GM21381 (cell line): ENCODE measurements at regions not wholly inside any gene's neighbourhood (a gene's known extent, or its start where the extent isn't known, plus 50 kb on each side); places are given as distances from the start of the nearest gene placed in this dataset.

Source experiments
- ATAC-seq: cut with Tn5 transposase; IDR thresholded peaks from one replicate; pipeline ENCODE4 v1.9.1; 2021; ENCODE audit warnings: mild to moderate bottlenecking, moderate library complexity; ENCODE audit not compliant: unreplicated experiment

DNA sequence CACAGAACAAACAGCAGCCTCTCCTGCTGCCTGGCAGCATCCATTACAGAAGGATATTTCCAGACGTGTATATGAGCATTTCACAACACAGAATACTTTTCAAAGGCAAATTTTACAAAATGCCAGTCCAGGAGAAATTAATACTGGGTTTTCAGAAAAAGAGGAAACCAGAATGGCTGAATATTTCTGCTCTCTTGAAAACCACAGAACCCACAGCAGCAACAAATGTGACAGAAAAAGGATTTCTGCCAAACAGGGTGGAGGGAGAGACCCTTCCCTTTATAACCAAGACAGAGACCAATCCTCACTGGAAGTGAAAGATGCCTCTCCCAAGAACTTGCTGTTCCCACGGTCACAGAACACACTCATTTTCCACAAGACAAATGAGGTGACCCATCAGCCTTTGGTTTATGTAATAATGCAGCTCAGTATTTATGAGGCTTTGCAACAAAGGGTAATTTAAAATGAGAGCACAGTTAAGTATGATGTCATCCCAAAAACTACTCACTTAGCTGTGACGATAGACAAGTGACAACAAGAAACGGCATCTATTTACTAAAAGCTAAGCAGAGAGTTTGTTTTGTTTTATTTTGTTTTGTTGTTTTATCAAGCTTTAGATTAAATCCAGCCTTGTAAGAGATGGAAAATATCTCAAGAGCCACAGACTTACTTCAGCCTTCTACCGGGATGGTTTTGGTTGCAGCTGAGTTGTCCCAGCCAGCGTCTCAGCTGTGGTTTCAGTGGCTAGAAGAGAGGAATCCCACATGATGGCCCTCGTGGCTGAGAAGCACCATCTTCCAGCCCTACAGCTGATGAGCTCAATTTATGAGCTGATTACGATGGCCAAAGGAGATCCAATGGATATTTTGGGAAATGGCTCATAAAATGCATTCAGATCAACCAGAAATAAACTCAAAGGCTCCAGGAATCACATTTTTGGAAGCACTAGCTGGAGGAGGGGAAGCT lies 249.3 kb upstream of the AGAP1 start:
- no peak for ATAC-seq

DNA sequence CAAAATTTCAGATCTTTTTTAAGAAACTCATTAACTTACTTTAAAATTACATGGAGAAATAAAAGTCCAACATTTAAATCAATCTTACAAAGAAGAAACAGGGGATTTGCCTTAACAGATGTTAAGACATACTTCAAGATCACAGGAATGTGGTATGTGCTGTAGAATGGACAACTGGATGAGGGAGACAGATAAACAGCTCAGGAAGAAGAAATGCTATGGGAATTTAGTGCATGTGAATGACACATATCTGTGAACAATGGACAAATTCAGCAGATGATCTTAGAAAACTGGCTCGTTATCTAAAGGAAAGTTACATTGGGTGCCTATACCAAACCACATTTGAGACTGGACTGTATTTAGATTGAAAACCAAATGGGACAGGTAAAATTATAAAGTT lies 246.8 kb upstream of the AGAP1 start:
- ATAC-seq: no peak

DNA sequence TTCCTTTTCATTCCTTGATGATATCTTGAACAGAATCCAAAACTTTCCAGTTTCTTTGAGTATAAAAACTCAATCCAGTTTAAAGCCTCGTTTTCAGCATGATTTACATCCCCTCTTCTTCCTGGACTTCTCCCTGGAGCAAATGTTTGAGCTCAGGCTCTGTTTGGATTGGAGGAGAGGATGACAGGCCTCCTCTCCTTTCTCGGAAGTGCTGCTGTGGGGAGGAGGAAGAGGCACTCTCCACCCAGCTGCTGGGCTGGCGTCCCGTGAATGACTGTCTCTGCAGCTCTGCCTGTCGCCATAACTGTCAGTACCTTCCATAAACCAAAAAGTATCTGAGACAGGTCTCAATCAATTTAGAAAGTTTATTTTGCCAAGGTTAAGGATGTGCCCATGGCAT lies 238.2 kb upstream of the AGAP1 start:
- ATAC-seq: no peak

GRCh38 chr2:235257590-235257989 lies 236.3 kb upstream of the AGAP1 start:
- ATAC-seq: no peak

DNA sequence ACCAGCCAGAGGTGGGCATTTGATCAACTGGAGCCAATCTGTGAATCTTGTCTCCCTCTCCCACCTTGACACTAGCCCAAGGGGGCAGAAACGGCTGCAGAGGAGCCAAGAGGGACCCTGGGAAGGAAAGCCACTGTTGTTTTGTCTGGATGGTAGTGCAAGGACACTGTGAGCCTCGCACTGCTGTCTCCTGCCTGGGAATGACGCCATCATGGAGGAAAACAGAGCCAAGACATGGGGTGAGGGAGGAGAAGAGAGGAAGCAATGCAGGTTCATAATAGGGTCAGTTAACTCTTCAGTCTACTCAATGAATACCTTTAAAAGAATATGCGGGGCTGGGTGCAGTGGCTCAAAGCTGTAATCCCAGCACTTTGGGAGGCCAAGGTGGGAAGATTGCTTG lies 231.1 kb upstream of the AGAP1 start:
- ATAC-seq: no peak

GRCh38 chr2:235263205-235264120 lies 230.4 kb upstream of the AGAP1 start:
- no peak for ATAC-seq

DNA sequence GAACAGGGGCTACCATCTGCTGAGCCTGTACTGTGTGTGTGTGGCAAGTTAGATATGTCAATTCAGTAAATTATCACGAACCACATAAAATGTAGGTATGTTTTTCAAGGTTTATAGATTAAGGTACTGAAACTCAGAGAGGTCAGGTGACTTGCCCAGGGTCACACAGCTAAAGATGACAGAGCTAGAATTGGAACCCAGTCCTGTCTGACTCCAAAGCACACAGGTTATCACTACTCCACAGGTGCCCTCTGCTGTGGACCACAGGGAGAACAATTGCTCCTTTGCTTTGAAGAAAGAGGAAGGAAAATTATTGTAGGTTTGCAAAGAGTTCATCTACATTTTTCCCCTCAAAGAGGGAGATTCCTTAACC lies 229.7 kb upstream of the AGAP1 start:
- ATAC-seq: no peak

DNA sequence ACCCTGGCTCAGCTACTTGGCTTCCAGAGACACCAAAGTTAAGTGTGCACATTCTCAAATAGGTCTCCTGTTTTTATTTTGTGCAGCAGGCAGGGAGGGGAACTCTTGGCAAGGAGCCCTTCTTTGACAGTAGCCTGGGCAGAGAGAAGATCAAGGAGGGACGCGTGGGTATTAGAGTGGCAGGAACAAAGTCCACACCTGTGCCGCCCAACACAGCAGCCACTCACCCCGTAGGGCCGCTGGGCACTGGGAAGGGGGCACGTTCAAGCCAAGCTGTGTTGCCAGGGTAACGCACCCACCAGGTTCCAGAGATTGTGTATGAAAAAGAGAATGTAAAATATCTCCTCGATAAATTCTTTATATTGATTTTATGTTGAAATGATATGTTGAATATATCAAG lies 229.3 kb upstream of the AGAP1 start:
- ATAC-seq: no peak

- ATAC-seq: no peak
Measured at GRCh38 chr2:235265348-235265965, 228.4 kb upstream of the AGAP1 start.

DNA sequence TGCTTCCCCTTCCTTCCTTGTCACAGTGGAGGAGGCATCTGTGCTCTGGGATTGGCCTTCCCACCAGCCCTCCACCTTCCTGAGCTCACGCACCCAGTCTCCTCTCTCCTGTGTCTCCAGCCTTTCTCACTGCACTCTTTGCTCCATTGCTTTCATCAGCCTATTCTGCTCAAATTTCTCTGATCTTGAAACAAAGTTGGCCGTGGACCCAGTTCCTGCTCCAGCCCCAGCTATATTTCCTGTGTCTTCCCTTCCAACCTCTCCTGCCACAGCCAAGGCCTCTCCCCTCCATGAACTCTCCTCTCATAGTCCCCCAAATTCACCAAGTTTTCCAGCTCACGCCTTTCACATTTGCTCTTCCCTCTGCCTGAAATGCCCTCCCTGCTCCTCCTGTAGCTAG lies 226.6 kb upstream of the AGAP1 start:
- no peak for ATAC-seq

DNA sequence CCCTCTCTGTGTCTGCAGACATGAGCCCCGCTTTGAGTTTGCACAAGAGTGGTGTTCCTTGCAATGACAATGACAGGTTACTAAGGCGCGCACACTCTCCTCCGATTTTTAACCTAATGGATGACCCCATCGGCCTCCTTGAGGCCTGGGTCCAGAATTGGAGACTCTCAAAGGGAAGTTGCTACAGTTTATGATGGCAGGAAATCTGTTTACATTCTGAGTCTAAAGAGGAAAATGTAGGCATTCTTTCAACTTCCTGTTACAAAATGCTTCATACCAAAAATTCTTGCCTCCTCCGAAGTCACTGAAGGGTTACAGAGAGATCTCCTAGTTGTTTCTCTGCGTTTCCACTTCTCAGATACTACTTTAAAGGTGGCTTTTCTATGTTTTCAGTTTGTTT lies 225.3 kb upstream of the AGAP1 start:
- ATAC-seq: no peak

DNA sequence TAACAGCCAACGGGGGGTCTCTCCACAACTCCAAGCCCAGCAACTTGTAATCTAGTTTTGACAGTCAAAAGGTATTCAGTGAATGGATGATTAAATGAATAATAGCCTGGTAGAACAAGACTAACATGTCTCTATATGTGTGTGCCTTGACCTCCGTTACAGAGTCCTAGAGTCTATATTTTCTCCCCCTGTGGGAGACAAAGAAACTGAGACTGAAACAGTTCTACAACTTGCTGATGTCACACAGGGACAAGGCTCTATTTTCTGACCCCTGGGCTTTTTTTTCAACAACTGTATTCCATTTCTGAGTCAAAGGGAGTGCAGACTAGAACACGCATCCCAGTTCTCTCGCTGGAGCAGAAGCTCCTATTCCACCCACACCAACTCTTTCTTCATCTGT lies 223.6 kb upstream of the AGAP1 start:
- no peak for ATAC-seq

- peak; percentile 98 for ATAC-seq
Measured at GRCh38 chr2:235270956-235271355, 222.9 kb upstream of the AGAP1 start.

DNA sequence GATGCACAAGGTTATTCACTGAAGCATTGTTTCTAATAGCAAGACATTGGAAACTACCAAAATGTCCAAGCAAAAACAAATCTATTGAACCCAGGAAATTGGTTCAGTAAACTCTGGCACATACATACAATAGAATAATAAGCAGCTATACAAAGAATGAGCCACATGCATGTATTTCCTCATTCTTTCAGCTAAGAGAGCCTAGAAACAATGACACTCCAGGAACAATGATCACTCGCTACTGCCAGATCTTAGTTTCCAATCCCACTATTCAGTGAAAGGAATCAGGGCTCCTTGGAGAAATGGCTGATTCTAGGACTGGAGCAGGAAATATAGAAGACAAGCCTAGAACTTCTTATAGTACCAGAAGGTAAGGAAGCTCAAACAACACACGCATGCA lies 221.9 kb upstream of the AGAP1 start:
- no peak for ATAC-seq

GRCh38 chr2:235274023-235274422 lies 219.8 kb upstream of the AGAP1 start:
- no peak for ATAC-seq

GRCh38 chr2:235277485-235277884 lies 216.4 kb upstream of the AGAP1 start:
- ATAC-seq: no peak

GRCh38 chr2:235278771-235279355 lies 215.0 kb upstream of the AGAP1 start:
- no peak for ATAC-seq

DNA sequence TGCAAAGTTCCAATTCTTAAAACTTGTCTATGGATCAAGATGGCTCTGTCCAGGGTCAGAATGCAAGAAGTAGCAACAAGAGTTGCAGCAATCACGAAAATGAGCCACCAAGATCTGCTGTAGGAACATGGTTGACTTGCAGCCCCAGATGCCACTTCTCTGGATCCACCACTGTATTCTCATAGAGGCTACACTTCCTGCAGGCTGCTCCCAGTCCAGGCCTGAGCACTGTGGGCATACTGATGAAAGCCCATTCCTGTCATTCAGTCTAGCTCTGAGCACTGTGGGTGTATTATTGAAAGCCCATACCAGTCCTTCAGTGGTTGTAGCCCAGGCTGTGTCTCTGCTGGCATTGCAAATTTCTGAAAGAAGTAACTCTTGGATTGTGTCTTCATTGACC lies 213.9 kb upstream of the AGAP1 start:
- no peak for ATAC-seq

GRCh38 chr2:235283246-235283645 lies 210.6 kb upstream of the AGAP1 start:
- no peak for ATAC-seq

DNA sequence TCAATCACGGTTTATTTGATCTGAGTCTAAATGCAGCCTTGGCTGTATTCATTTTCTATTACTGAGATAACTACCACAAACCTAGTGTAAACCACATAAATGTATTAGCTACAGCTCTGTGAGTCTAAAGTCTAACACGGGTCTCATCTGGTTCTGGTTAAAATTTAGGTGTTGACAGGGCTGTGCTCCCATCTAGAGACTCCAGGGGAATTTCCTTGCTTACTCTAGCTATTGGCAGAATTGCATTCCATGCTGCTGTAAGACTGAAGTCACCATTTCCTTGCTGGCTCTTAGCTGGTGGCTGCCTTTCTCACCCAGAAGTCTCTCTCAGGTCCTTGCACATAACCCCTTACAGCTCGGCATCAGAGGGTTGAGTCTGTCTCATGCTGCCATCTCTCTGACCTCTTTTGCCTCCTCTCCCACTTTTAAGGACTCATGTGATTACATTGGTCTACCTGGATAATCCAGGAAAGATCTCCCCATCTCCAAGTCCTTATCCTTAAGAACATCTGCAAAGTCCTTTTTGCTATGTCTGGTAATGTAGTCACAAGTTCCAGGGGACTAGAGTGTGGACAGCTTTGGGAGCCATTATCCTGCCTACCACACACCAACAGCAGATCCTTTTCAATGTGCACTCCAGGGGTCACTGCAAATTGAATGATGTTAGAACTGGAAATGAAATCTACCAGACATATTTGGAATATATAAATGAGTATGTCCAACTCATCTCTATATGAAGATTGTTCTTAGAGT lies 207.0 kb upstream of the AGAP1 start:
- no peak for ATAC-seq
